ENCODE measurements at regions not wholly inside any gene's neighbourhood (a gene's known extent, or its start where the extent isn't known, plus 50 kb on each side); places are given as distances from the start of the nearest gene placed in this dataset.

DNA sequence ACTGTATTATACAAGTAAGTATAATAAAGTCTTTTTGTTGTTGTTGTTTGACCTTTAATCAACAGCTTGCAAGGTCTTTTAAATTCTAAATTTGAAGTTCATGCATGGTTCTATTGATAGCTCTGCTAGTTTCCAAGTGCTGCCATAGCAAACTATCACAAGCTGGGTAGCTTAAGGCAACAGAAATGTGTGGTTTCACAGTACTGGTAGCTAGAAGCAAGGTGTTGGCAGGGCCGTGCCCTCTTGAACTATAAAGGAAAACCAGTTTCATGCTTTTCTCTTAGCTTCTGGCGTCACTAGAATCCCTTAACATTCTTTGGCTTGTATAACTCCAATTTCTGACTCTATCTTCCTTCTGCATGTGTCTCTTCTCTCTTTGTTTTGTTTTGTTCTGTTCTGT lies 1021.9 kb upstream of the AUTS2 start:
- TF ChIP-seq, protein P1, sequence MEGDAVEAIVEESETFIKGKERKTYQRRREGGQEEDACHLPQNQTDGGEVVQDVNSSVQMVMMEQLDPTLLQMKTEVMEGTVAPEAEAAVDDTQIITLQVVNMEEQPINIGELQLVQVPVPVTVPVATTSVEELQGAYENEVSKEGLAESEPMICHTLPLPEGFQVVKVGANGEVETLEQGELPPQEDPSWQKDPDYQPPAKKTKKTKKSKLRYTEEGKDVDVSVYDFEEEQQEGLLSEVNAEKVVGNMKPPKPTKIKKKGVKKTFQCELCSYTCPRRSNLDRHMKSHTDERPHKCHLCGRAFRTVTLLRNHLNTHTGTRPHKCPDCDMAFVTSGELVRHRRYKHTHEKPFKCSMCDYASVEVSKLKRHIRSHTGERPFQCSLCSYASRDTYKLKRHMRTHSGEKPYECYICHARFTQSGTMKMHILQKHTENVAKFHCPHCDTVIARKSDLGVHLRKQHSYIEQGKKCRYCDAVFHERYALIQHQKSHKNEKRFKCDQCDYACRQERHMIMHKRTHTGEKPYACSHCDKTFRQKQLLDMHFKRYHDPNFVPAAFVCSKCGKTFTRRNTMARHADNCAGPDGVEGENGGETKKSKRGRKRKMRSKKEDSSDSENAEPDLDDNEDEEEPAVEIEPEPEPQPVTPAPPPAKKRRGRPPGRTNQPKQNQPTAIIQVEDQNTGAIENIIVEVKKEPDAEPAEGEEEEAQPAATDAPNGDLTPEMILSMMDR (IDR thresholded peaks at IDR 0.05) = no peak
- TF ChIP-seq POLR2A (IDR thresholded peaks at IDR 0.05) = no peak
